ENCODE measurements at regions not wholly inside any gene's neighbourhood (a gene's known extent, or its start where the extent isn't known, plus 50 kb on each side); places are given as distances from the start of the nearest gene placed in this dataset.

- H3K4me3 ChIP-seq, result no peak overlapping the region
- no peak for DNase-seq (ENCODE audit: low spot score in 2 of 2)
- no peak overlapping the region for H3K27ac ChIP-seq
- no peak for TF ChIP-seq POLR2A (IDR thresholded peaks at IDR 0.05)
- TF ChIP-seq CTCF (IDR thresholded peaks at IDR 0.05), result no peak
- TF ChIP-seq POLR2AphosphoS5 (IDR thresholded peaks at IDR 0.05), result no peak
- H3K36me3 ChIP-seq, result no peaks in the 10 kb centered on the region
- no peaks in the 10 kb centered on the region for H3K4me1 ChIP-seq
- intact Hi-C loops (cut with DNase I; ENCODE audit: low total_unique reads), result no loop called here
- H3K27me3 ChIP-seq, result no peaks in the 10 kb centered on the region
- no peaks in the 10 kb centered on the region for H3K9me3 ChIP-seq
Measured at GRCh38 chr15:96038650-96039049, 291.9 kb upstream of the NR2F2 start.

GRCh38 chr15:96041982-96042733 lies 288.3 kb upstream of the NR2F2 start:
- no peak overlapping the region for H3K4me3 ChIP-seq
- no peak overlapping the region for H3K27ac ChIP-seq
- H3K9me3 ChIP-seq, result no peaks in the 10 kb centered on the region
- intact Hi-C loops (cut with DNase I; ENCODE audit: low total_unique reads), result no loop called here
- H3K36me3 ChIP-seq, result no peaks in the 10 kb centered on the region
- no peak for TF ChIP-seq CTCF (IDR thresholded peaks at IDR 0.05)
- no peak for TF ChIP-seq POLR2AphosphoS5 (IDR thresholded peaks at IDR 0.05)
- TF ChIP-seq POLR2A (IDR thresholded peaks at IDR 0.05), result no peak
- H3K4me1 ChIP-seq, result peaks cover 0 to 7% of the 10 kb centered on the region in 2 donors
- DNase-seq (ENCODE audit: low spot score in 2 of 2), result no peak
- H3K27me3 ChIP-seq, result no peaks in the 10 kb centered on the region

- intact Hi-C loops (cut with DNase I; ENCODE audit: low total_unique reads), result no loop called here
- Histone ChIP-seq H3K9me3 (no peaks in the 10 kb centered on the region), H3K4me3 (no peak overlapping the region), H3K27ac (no peak overlapping the region), H3K36me3 (no peaks in the 10 kb centered on the region), H3K4me1 (peaks cover 0 to 7% of the 10 kb centered on the region in 2 donors), H3K27me3 (no peaks in the 10 kb centered on the region)
- no peak for TF ChIP-seq CTCF (IDR thresholded peaks at IDR 0.05)
- TF ChIP-seq POLR2A (IDR thresholded peaks at IDR 0.05), result no peak
- TF ChIP-seq POLR2AphosphoS5 (IDR thresholded peaks at IDR 0.05), result no peak
- no peak for DNase-seq (ENCODE audit: low spot score in 2 of 2)
Measured at GRCh38 chr15:96042734-96043224, 287.7 kb upstream of the NR2F2 start.

GRCh38 chr15:96043591-96044171 lies 286.8 kb upstream of the NR2F2 start:
- no peak overlapping the region for H3K4me3 ChIP-seq
- DNase-seq (ENCODE audit: low spot score in 2 of 2), result no peak
- no peak overlapping the region for H3K27ac ChIP-seq
- H3K36me3 ChIP-seq, result no peaks in the 10 kb centered on the region
- H3K4me1 ChIP-seq, result peaks cover 0 to 7% of the 10 kb centered on the region in 2 donors
- H3K9me3 ChIP-seq, result no peaks in the 10 kb centered on the region
- intact Hi-C loops (cut with DNase I; ENCODE audit: low total_unique reads), result no loop called here
- no peak for TF ChIP-seq POLR2AphosphoS5 (IDR thresholded peaks at IDR 0.05)
- TF ChIP-seq POLR2A (IDR thresholded peaks at IDR 0.05), result no peak
- TF ChIP-seq CTCF (IDR thresholded peaks at IDR 0.05), result no peak
- H3K27me3 ChIP-seq, result no peaks in the 10 kb centered on the region

- no peaks in the 10 kb centered on the region for H3K36me3 ChIP-seq
- peak overlapping the region in 1 of 2 donors; percentile 48 for H3K27ac ChIP-seq
- no peaks in the 10 kb centered on the region for H3K9me3 ChIP-seq
- peaks cover 0 to 7% of the 10 kb centered on the region in 2 donors for H3K4me1 ChIP-seq
- TF ChIP-seq POLR2A (IDR thresholded peaks at IDR 0.05) (no peak), CTCF (IDR thresholded peaks at IDR 0.05) (no peak), POLR2AphosphoS5 (IDR thresholded peaks at IDR 0.05) (no peak)
- no peak for DNase-seq (ENCODE audit: low spot score in 2 of 2)
- no peaks in the 10 kb centered on the region for H3K27me3 ChIP-seq
- intact Hi-C loops (cut with DNase I; ENCODE audit: low total_unique reads), result no loop called here
- peak overlapping the region in 1 of 3 donors; percentile 37 for H3K4me3 ChIP-seq
Measured at GRCh38 chr15:96046620-96047240, 283.8 kb upstream of the NR2F2 start.
